ENCODE measurements at regions not wholly inside any gene's neighbourhood (a gene's known extent, or its start where the extent isn't known, plus 50 kb on each side); places are given as distances from the start of the nearest gene placed in this dataset.

GRCh38 chr11:19458231-19458630, 217.5 kb upstream of the E2F8 start:
- TF ChIP-seq CTCF (IDR thresholded peaks at IDR 0.05; ENCODE audit: insufficient read depth, low read depth, low read length) (no peak), EZH2 (IDR thresholded peaks at IDR 0.05; ENCODE audit: insufficient read depth, low read length) (no peak)
